ENCODE measurements at regions not wholly inside any gene's neighbourhood (a gene's known extent, or its start where the extent isn't known, plus 50 kb on each side); places are given as distances from the start of the nearest gene placed in this dataset.

- no peak for DNase-seq (ENCODE audit: low read depth)
Observed at GRCh38 chr2:16890081-16890480, 224.4 kb upstream of the CYRIA start.

- no peak for DNase-seq (ENCODE audit: low read depth)
Observed at GRCh38 chr2:16885027-16885426, 219.4 kb upstream of the CYRIA start.

- DNase-seq (ENCODE audit: low read depth) = no peak
Observed at GRCh38 chr2:16882706-16883105, 217.1 kb upstream of the CYRIA start.

- DNase-seq (ENCODE audit: low read depth) = no peak
Observed at GRCh38 chr2:16881122-16881521, 215.5 kb upstream of the CYRIA start.

GRCh38 chr2:16871411-16871810 lies 205.8 kb upstream of the CYRIA start:
- no peak for DNase-seq (ENCODE audit: low read depth)

GRCh38 chr2:16870491-16871076 lies 204.9 kb upstream of the CYRIA start:
- no peak for DNase-seq (ENCODE audit: low read depth)

GRCh38 chr2:16869711-16870110 lies 204.1 kb upstream of the CYRIA start:
- DNase-seq (ENCODE audit: low read depth) = no peak

- no peak for DNase-seq (ENCODE audit: low read depth)
Observed at GRCh38 chr2:16862471-16862870, 196.8 kb upstream of the CYRIA start.

- peak; percentile 14 for DNase-seq (ENCODE audit: low read depth)
Observed at GRCh38 chr2:16861530-16861929, 195.9 kb upstream of the CYRIA start.

GRCh38 chr2:16861111-16861510 lies 195.5 kb upstream of the CYRIA start:
- no peak for DNase-seq (ENCODE audit: low read depth)

- no peak for DNase-seq (ENCODE audit: low read depth)
Observed at GRCh38 chr2:16860627-16861026, 195.0 kb upstream of the CYRIA start.

- DNase-seq (ENCODE audit: low read depth) = no peak
Observed at GRCh38 chr2:16855183-16855582, 189.5 kb upstream of the CYRIA start.

GRCh38 chr2:16853088-16853487 lies 187.5 kb upstream of the CYRIA start:
- no peak for DNase-seq (ENCODE audit: low read depth)

GRCh38 chr2:16852651-16853050 lies 187.0 kb upstream of the CYRIA start:
- no peak for DNase-seq (ENCODE audit: low read depth)

GRCh38 chr2:16851126-16851525 lies 185.5 kb upstream of the CYRIA start:
- no peak for DNase-seq (ENCODE audit: low read depth)

- no peak for DNase-seq (ENCODE audit: low read depth)
Observed at GRCh38 chr2:16840496-16841172, 175.0 kb upstream of the CYRIA start.

- no peak for DNase-seq (ENCODE audit: low read depth)
Observed at GRCh38 chr2:16832910-16833309, 167.3 kb upstream of the CYRIA start.

GRCh38 chr2:16828828-16829160 lies 163.2 kb upstream of the CYRIA start:
- DNase-seq (ENCODE audit: low read depth) = no peak

- DNase-seq (ENCODE audit: low read depth) = no peak
Observed at GRCh38 chr2:16828044-16828827, 162.6 kb upstream of the CYRIA start.

- no peak for DNase-seq (ENCODE audit: low read depth)
Observed at GRCh38 chr2:16824472-16824871, 158.8 kb upstream of the CYRIA start.

GRCh38 chr2:16821692-16822091 lies 156.1 kb upstream of the CYRIA start:
- no peak for DNase-seq (ENCODE audit: low read depth)

- DNase-seq (ENCODE audit: low read depth) = no peak
Observed at GRCh38 chr2:16818203-16818556, 152.5 kb upstream of the CYRIA start.

All from HS-5 (cell line).